ENCODE measurements at regions not wholly inside any gene's neighbourhood (a gene's known extent, or its start where the extent isn't known, plus 50 kb on each side); places are given as distances from the start of the nearest gene placed in this dataset.
A peak's percentile ranks its signal among the peaks of the same experiment; 100 is the strongest.

DNA sequence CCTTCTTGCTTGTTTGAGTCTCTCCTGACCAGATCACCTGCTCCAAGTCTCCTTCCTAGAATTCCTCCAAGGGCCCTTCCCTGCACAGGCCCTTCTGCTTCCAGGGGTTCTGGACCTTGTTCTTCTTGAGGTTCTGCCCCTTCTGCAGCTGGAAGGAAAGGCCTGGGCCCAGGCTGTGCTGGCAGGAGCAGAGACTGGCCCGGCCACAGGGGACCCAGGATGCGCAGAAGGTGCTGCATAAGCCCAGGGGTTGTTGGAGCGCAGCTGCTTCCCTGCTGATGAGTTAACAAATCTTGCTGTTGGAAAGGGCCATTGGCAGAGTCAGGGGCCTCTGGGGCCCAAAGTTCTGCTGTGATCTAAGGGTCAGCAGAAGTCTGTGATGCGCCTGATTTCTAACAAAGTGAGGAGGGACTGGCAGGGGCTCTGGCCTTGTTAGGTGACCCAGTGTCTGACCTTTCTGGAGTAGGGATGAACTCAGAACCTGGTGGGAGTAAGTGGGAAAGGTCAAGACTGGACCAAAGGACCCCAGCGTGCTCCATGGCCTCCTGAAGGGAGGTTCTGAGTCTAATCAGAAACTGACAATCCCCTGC is 509.8 kb downstream of the PTPRU start:
- no peak for DNase-seq

DNA sequence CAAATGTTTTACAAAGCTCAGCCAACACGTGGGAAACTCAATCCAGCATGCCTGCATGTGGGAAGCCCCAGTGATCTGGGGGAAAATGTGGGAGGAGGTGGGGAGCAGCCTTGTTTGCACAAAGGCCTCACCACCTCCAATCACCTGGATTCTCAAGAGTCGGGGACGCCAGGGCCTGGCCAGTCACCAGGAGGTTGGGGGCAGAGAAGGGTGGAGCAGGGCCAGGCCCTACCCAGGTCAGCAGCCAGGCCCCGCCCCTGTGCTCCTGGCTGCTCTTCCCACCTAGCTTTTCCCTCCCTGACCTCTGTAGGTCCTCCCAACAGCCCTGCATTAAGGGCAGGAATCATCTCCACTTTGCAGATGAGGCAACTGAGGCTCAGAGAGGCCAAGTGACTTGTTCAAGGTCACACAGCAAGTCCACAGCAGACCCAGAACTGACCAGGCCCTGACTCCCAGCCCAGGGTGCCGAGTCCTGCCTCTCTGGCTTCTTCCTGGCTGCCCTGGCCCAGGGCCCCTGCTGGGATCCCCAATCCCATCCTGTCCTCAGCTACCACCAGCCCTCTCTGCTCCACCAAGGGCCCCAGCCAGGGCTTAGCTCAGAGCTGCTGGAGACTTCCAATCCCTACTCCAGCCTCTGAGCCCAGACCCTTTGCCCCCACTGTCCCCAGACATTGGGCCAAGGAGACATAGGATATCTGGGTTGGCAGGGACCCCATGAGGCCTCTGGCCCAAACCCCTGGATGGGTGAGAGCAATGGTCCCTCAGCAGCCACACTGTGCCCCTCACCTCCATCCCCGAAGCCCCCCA is 508.6 kb downstream of the PTPRU start:
- no peak for DNase-seq

DNA sequence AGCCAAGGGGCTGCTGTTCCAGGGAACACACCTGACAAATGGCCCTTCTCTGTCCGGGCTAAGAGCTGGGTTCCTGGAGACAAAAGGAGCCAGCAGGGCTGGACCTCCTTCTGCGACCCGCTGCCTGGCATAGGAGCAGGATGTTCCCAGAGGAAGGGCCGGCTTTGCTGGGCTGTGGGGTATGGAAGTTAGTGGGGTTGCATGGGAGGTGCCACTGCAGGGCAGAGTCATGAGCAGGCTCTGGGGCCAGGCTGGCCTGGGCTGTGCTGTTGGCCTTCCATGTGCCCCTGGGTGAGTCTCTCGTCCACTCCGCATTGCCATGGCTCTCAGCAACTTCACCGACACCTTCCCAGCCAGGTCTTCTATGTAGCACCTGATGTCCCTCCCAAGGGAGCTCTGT is 507.6 kb downstream of the PTPRU start:
- no peak for DNase-seq

DNA sequence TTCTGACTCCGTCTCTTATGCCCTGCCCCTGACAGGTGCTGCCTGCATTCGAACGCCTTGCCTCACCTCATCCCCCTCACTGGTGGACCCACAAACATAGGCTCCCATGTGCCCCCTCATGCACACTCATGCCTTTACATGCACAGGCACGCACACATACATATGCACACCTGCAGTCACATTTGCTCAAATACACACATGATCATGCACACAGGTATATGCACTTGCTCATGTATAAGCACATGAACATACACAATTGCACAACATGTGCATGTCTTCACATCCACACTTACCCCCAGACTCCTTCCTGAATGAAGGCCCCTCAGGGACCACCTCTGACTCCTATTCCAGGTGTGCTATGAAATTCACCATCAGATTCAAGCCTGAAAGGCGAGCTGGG is 506.9 kb downstream of the PTPRU start:
- no peak for DNase-seq

DNA sequence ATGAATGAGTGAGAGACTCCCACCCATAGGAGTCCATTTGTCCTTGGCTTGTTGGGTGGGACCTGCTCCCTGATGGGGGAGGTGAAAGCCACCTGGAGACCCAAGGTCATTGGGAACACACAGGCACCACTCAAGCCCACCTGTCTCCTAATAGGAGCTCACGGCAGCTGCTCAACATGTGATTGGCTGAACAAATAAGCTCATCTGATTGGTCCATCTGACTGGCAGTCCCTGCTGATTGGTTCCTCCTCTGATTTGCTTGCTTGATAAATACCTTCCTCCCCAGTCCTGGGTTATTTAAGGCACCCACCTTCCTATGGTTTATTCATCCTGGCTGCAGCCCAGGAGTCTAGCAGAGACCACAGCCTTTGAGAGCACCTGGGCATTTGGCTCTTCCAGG is 502.9 kb downstream of the PTPRU start:
- DNase-seq: no peak

DNA sequence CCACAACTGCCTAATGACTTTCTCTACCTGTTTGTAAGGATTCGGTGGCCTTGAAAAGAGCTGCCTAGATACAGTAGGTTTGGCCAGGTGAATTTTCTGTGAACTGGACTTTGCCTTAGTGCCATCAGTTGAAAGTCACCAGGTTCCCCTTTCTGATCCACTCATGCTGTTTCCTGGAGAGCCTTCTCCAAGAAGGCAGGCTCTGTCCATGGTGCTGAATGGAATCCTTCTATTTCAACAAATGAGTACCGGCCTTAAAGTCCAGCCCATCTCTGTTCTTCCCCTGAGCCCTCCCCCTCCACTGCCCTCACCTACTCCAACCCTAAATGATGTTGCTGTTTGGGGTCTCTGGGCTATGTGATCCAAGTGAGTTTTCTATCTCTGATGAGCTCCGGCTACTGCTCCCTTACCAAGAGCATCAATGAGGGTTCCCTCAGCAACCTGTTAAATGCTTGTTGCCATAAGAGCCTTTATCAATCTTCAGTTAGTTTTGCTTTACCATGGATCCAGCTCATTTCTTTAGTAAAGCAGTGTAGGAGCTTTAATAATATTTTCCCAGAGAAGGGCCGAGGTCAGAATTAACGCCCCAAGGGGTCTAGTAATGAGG is 500.4 kb downstream of the PTPRU start:
- no peak for DNase-seq

DNA sequence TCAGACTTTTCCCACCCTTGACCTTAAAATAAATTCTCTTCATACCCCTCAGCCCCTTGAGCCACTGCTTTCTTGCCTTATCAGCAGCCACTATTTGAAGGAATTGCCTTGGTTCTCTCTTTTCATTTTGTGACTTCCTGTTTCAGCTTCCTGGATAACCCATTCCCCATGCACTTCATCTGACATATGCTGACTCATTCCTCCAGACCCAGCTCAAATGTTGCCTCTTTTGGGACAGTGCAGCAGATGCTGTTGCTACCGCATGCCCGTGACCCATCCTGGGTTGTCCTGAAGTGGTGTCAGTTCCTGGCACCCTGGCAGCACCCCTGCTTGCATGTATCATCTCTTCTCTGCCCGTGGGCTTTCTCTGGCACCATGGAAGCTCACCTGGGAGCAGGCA is 496.1 kb downstream of the PTPRU start:
- peak; percentile 14 for DNase-seq

DNA sequence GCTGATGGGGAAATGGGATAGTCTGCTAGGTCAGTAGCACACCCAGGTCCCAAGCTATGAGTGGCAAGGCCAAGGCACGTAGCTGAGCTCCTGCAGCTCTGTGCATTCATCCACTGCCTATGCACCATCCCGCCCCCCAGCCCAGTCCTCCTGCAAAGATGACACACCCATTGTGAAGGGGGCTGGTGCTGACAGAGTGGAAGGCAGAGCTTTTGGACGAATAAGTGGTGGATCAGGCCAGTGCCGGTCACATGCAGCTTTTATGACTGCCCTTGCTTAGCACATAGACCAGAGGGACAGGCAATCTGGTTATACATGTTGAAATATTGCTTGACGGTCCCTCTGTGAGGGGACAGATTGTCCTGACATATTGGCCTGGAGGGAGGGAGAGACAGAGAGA is 494.3 kb downstream of the PTPRU start:
- DNase-seq: no peak

DNA sequence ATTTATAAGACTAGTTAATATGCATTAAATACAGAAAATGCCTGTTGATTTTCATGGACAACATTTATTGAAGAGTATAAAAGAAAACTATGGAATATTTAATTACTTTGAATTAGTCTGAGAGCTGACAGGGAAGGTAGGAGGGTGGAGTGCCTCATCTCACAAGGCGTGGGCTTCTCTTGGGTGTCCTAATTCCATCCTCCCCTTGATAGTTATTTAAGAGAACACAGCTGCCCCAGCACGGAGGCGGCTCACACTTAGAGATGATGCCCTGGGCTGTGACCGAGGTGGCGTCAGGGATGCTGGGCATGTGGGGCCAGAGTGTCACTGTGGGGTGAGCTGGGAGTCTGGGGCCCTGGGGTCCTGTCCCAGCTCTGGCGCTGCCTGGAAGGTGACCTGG is 493.0 kb downstream of the PTPRU start:
- no peak for DNase-seq

DNA sequence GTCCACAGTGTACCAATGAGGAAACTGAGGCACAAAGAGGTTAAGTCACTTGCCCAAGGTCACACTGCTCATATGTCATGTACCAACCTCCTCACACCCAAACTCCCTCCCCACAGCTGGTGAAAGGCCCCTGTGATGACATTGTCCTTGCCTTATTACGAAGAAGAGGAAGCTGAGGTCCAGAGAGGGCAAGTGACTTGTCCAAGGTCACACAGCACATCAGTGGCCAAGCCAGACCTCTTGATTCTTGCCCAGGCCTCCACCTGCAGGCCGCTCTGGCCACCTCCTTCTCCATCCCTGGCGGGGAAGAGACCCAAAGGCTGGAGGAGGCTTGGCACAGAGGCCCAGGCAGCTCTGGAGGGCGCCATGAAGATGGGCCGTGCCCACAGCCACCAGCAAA is 492.4 kb downstream of the PTPRU start:
- no peak for DNase-seq

DNA sequence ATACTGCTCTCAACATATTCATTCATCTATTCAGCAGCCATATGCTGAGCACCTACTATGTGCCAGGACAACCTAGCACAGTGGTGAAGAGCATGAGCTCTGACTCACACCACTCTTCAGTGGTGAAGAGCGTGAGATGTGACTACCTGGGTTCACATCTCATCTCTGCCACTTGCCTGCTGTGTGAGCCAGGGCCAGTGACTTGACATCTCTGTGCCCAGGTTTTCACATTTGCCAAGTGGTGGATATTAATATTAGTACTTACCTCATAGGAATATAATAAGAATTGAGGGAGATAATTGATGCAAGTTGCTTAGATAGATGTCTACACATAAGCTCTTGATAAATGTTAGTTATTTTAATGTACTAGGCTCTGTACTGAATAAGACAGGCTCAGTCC is 488.9 kb downstream of the PTPRU start:
- no peak for DNase-seq

DNA sequence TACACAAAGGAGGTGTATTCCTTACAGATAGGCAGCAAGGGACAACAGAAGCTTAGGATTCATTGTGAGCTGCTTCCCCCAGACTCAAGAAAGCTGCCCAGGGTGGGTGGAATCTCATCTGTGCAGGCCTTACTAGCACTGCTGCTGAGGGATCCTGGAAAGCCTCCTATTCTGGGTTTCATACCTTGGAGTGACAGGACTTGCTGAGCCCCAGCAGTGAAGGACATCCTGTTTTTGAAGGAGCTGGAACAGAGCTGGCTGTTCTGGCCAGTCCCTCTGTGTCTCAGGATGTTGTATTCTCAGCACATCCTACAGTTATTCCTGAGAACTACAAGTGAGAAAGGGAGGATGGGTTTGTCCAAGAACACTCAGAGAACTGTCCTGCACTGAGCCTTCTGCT is 486.3 kb downstream of the PTPRU start:
- DNase-seq: no peak

DNA sequence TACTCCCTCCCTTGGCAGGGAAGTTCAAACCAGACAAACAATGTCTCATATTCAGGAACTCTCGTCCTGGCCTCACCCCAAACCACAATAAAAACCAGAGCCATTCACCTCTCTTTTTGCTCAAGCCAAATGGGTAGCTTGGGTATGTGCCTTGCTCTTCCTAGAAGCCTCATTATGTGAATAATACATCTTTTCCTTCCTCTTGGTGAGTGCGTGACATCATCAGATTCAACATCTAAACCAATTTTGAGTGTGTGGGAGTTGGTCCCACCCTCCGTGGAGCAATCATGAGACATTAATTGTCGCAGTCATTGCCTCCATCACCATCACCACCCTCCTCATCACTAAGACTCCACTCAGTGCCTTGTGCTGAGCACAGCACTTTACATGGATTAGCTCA is 482.9 kb downstream of the PTPRU start:
- peak; percentile 55 for DNase-seq

DNA sequence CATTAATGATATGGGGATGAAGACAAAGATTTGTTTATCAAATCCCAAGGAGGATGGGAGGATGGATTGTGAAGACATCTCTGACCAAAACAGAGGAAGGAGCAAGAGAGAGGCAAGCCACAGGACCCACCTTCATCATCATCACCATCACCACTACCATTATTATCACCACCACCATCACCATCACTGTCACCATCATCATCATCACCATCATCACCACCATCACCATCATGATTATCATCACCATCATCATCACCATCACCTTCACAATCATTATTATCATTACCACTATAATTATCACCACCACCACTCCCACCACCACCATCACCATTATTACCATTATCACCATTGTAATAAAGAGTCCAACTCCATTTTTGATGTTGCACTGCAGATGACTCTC is 482.5 kb downstream of the PTPRU start:
- DNase-seq: no peak

DNA sequence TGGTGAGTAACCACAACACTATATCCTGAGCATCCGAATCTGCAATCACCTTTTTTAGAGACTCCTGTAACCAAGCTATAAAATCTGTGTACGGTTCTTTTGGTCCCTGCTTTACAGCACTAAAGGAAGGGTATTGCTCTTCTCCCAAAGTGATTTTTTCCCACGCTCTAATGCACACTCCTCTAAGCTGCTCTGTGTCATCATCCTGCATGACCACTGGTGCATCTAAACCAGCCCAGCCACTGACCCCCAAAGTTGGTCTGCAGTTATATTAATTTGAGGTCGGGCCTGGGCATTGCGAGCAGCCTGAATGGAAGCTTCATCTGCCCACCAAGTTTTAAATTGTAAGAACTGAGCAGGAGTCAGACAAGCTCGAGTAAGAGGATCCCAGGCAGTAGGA is 480.0 kb downstream of the PTPRU start:
- no peak for DNase-seq

DNA sequence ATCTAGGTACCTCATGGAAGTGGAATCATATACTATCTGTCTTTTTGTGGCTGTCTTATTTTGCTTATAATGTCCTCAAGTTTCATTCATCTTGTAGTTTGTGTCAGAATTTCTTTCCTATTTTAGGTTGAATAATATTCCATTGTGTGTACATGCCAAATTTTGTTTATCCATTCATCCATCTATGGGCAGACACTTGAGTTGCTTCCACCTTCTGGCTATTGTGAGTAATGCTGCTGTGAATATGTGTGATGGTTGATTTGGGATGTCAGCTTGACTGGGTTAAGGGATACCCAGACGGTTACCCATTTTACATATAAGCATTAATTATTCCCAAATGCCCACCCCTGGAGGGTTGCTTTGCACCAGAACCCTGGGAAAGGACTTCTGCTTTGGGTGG is 477.5 kb downstream of the PTPRU start:
- no peak for DNase-seq

DNA sequence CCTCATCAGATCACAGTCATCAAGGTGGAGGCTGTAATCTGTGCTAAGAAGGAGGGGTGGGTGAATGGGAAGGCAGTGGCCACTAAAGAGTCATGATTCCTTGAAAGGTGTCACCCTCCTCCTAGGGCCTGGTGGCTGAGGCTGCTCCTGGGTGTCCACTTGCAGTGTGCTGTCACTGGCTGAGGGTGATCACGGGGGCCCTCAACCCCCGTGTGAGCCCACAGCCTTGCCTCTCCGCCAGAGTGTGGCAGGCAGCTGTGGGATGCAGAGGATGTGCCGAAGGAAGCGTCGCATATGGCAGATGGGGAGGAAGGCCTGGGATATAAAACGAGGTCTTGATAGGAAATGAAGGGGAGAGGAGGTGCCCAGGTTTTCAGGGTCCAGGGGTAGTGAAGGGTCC is 476.5 kb downstream of the PTPRU start:
- DNase-seq: no peak

DNA sequence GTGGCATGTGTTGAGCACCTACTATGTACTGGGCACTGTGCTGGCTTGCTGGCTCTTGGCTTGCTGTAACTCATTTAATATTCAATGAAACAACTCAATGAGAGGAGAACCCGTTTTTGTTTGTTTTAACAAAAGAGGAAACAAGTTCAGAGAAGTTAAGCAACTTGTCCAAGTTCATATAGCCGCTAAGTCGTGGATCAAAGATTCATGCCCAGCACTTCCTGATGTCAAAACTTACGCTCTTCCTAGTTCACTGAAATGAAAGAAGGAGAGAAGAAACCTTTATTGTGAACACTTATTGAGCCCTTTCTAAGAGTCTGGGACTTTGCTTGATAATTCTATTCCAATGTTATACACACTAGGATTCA is 475.9 kb downstream of the PTPRU start:
- no peak for DNase-seq

DNA sequence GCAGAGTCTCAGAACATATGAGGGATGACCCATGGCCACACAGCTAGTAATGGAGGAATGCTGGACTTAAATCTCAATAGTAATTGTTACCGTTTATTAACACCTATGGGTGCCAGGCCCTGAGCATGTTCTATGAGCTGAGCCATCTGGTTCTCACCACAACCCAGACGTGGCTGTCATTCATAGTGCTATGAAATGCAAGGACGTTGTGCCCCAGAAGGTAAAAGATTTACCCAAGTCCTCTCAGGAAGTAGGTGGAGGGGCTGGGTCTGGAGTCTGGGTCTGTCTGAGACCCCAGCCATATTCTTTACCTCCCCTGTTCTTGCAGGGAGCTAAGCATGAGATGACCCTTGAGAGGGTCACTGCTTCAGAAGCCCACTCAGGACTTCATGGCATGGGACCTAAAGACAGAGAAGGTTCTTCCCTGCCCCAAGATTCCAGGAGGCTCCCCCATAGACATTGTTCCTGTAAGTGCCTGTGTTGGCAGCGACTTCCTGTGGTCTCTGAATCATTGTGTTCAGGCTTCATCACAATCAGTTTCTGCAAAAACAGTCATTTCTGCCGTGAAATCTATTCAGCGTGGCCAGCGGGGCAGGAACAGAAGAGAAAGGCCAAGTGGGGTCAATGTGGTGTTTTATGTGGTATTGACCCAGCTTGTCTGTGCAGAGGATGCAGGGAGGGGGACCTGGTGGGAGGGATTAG is 475.4 kb downstream of the PTPRU start:
- peak; percentile 88 for DNase-seq

DNA sequence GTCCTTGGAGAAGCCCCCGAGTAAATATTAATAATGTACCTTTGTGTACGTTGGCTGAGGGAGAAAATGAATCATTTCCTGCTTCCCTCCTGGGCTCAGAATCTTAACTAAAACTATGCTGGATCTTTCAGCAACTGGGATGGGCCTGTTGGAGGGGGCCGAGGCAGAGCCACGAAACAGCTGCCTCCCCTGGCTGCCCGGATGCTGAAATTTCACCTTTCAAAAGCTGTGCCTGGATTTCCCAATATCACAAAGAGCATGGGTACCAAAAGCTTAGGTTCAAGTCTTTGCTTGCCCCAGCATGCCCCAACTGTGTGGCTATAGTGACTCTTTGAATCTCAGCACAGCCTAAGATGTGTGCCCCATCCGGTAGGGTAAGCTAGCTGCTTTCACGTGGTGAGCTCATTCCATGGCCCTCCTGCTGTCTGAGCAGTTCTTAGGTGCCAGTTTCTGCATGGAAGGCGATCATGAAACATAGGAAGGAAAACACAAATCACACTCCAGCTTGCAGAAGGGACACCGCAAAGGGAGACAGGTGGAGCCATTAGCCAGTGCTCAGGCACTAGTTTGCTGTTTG is 473.5 kb downstream of the PTPRU start:
- peak; percentile 57 for DNase-seq

DNA sequence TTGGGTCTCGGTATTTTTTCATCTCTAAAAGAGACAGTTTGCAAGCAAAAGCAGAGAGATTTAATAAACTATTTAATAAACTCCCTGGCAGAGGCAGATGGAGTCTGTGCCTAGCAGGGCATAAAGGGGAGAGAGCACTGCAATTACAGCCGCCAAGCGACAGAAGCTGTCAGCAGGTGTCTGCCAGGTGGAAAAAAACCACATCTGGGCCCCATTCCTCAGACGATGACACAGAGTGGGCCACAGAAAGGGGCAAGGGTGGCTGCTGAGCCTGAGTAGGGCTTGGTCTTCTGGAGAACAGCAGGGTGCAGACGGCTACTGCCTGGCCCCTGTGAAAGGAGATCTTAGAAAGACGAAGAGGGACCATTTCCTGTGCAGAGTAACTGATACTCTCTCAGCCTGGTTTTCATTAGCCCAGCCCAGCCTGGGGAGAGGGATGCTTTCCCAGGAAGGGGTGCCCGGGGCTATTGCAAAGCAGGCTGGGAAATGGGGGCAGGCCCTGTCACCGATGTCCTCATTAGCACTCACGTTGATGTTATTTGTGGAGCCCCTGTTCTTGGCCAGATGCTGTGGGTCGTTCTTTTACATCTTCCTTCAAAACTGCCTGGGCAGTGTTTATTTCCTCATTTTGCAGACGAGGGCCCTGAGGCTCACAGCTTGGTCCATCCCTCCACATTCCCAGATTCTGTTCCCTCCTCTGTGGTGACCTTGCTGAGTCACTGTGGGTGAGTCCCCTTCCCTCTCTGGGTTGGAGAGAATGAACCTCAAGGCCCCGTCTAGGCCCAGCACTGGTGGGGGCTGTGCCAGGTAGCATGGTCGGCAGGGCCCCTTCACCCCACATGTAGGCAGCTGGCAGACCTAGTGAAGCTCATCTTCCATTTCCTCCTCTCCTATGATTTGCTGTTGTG is 472.7 kb downstream of the PTPRU start:
- DNase-seq: no peak

DNA sequence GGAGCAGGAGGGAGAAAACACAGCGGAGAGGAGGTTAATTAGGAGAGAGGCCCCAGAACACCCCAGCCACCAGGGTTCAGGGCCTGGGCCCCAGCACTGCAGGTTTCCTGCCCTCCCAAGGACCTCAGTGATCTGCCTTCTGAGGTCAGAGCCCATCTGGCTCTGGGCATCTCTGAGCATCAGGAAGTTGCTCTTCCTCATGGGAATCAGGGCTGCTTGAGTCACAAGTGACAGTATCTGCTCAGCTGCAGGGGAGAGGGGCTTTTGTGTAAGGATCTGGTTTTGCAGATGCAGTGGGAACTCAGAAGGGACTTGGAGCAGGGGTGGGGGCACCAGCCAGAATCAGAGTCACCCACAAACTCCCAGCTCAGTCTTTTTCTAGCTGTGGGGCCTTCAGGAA is 472.1 kb downstream of the PTPRU start:
- no peak for DNase-seq

DNA sequence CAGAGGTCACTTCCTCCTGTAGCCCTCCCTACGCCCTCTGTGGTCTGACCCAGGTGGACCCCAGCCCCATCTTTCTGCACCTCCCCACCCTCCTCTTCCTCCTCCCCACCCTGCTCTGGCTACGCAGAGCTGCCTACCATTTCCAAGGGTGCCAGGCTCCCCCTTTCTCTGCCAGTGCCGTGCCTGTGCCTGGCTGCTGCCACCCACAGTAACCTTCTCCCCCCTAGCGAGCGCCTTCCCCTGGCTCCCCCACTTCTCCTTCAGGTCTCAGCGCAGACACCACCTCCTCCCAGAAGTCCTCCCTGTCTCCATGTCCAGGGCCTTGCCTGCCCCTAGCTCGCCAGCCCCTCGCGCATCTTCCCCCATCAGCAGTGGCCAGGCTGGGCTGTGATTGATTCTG is 471.5 kb downstream of the PTPRU start:
- DNase-seq: no peak
